ENCODE measurements at regions not wholly inside any gene's neighbourhood (a gene's known extent, or its start where the extent isn't known, plus 50 kb on each side); places are given as distances from the start of the nearest gene placed in this dataset.
A peak's percentile ranks its signal among the peaks of the same experiment; 100 is the strongest.
"Not testable (repeated sequence)": the region's sequence is repeated elsewhere in the genome, so short reads cannot be mapped to it uniquely, and the experiment has no call there.

DNA sequence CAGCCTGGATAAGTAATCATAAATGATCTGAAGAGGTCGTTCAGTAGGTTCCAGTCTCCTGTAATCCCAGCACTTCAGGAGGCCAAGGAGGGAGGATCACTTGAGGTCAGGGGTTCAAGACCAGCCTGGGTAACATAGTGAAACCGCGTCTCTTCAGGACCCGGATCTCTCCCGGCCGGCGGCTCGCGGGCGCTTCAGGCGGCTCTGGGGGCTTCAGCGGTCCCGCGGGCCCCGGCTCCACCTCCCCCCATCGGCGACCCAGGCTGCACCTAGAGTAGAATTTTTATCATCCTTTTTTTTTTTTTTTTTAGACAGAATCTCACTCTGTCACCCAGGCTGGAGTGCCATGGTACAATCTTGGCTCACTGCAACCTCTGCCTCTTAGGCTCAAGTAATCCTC lies 95.9 kb downstream of the ABCC12 start:
- DNase-seq (no peak), ATAC-seq (no peak)
- intact Hi-C loops (cut with micrococcal nuclease) = loop anchor here (10.0 kb wide), 1 partner anchor 915 kb away; the partner anchor contains the start of gene NETO2

DNA sequence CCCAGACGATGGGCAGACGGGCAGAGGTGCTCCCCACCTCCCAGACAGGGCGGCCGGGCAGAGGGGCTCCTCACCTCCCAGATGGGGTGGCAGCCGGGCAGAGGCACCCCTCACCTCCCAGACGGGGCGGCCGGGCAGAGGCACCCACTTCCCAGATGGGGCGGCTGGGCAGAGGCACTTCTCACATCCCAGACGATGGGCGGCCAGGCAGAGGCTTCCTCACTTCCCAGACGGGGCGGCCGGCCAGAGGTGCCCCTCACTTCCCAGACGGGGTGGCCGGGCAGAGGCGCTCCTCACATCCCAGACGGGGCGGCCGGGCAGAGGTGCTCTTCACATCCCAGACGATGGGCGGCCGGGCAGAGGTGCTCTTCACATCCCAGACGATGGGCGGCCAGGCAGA lies 96.6 kb downstream of the ABCC12 start:
- ATAC-seq = not testable (repeated sequence)
- intact Hi-C loops (cut with micrococcal nuclease) = loop anchor here (10.0 kb wide), 1 partner anchor 914 kb away; the partner anchor contains the start of gene NETO2

DNA sequence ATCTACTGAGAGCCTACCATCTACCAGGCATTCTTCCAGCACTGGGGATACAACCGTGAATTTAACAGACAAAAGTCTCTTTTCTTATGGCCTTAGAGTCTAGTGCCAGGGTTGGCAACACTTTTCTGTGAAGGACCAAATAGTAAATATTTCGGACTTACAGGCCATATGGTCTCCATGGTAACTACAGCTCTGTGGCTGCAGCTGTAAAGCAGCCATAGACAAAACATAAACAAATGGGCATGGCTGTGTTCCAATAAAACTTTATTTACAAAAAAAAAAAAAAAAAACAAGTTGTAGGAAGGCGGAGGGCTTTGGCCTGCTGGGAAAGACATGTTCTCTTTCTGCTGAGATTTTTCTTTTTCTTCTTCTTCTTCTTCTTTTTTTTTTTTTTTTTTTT lies 98.7 kb downstream of the ABCC12 start:
- DNase-seq = no peak
- intact Hi-C loops (cut with micrococcal nuclease) = loop anchor here (10.0 kb wide), 1 partner anchor 912 kb away; the partner anchor contains the start of gene NETO2
- ATAC-seq = no peak

More for the DNA sequence above, 96.6 kb downstream of the ABCC12 start:
- DNase-seq = not testable (repeated sequence)

DNA sequence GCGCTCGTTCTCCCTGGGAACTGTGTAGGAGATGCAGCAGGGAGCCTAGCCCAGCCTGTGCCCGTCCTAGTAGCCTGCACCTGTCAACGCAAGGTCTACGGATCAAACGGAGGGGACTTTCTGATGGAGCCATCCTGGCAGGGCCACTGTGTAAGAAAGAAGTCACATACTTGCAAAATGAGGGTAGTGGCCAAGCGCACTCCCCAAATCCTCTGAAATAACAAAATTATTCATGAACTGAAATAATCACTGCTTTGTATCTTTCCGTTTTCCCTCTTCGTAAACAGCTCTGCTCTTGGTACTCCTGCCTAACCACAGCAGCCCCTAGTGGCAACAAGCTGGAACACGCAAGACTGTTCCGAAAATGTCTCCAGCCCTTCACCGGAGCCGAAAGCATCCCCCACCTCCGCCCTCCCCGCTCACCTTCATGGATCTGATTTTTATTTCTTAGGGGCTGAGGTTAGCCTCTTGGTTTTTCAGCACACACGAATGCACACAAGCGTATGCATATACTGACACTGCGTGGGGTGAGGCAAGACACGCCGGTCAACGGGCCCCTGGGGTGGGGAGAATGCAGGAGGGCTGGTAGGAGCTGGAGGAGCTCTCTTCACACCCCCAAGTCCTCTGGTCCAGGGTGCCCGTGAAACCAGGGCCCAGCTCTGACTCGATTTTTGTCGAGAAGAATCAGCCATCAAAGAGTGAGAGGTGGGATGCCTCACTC lies 100.8 kb downstream of the ABCC12 start:
- peak; percentile 46 for DNase-seq
- intact Hi-C loops (cut with micrococcal nuclease) = loop anchor here (10.0 kb wide), 1 partner anchor 910 kb away; the partner anchor contains the start of gene NETO2
- peak; percentile 80 for ATAC-seq

DNA sequence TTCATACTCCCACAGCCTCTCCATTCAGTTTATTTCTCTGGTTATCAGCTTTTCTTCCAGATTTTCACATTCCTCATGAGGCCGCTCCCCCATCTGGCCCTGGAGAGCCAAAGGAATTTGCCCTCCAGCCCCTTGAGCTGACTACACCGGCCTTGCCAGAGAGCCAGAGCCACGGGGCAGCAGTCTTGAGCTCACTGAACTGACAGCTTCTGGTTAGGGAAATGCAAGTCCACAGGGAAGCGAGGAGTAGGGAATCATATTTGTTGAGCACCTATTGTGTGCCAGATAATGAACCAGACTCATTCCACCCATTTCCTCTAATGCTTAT lies 102.4 kb downstream of the ABCC12 start:
- ATAC-seq (no peak), DNase-seq (no peak)
- intact Hi-C loops (cut with micrococcal nuclease) = loop anchor here (10.0 kb wide), 1 partner anchor 909 kb away; the partner anchor contains the start of gene NETO2

DNA sequence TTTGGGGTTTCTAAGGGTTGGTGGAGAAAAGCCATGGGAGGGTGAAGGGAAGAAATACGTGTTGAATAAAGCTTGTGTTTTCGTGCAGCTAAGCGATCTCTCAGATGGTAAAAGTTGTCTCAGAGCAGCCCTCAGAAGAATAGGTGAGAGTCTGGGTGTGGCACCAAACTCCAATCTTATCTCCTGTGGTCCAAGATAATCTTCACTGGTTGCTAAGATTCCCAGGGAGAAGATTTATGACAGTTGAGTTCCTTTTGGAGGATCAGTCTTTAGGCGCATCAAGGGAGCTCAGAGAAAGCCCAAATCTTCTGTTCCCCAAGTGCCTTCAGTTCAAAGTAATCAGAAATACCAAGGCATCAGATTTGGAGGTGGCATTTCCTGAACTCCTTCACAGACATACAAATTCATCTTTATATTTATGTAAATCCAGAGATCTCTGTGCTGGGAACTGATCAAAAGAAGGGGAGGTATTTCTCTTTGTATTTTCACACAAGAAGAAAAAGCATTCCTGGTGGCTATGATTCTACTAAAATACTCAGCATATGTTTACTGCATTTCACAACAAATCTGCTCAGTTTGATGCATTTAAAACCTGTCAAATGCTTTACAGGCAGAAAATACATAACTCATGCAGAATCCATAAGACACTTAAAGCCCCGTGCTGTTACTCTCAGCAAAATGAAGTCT lies 102.9 kb downstream of the ABCC12 start:
- intact Hi-C loops (cut with micrococcal nuclease) = loop anchor here (10.0 kb wide), 1 partner anchor 908 kb away; the partner anchor contains the start of gene NETO2
- no peak for DNase-seq
- no peak for ATAC-seq

DNA sequence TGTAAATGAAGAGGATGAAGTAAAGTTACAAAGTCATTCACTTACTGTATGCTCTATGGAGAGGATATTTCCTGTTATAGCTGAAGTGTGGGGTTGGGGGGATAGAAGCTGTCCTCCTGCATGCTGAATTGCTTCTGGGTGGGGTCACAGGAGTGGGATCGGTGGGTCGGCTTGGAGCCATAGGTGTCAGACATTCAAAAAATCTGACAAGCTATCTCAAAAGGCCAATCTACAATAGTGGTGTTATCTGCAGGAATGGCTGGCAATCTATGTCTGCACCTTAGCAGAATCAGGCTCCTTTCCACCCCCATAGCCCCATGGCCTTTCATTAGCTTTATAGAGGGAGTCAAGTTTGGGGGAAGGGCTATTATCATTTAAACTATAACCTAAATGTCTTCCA lies 104.9 kb downstream of the ABCC12 start:
- intact Hi-C loops (cut with micrococcal nuclease) = loop anchor here (10.0 kb wide), 1 partner anchor 906 kb away; the partner anchor contains the start of gene NETO2
- DNase-seq (no peak), ATAC-seq (no peak)

DNA sequence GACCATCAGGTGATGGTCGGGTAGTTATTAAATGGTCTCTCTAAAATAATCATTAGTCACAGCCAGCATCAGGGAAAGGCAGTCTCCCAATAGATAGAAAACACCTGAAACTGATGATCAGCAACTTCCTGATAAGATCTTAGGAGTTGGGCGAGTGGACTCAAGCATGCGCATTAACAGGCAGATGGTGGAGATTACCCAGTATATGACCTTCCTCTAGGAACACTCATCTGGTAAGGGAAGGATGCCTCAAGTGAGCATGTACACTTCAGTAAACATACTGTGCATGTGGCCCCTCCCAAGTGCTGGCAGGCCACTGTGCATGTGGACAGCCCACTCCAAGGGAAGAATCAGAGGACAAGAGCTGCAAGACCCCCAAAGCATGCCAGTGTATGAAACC lies 105.9 kb downstream of the ABCC12 start:
- DNase-seq = no peak
- no peak for ATAC-seq
- intact Hi-C loops (cut with micrococcal nuclease) = loop anchor here (10.0 kb wide), 1 partner anchor 905 kb away; the partner anchor contains the start of gene NETO2

DNA sequence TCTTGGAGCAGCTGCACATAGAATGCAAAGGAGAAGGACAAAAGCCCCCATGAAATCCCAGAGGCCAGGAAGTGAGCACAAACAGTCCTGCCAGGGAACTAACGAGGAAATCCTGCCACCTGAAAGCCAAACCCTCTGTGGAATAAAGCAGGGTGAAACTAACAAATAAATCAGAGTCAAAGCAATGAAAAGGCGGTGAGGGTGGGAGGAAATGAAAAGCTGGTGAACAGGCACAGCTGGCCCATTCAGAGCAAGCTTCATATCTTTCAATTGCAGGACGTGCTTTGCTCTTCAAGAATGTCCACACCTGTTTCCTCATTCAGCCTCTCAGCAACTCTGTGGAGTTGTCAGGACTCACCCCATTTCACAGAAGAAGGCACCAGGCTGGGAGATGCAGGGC lies 108.1 kb downstream of the ABCC12 start:
- ATAC-seq = no peak
- intact Hi-C loops (cut with micrococcal nuclease) = no loop called here

DNA sequence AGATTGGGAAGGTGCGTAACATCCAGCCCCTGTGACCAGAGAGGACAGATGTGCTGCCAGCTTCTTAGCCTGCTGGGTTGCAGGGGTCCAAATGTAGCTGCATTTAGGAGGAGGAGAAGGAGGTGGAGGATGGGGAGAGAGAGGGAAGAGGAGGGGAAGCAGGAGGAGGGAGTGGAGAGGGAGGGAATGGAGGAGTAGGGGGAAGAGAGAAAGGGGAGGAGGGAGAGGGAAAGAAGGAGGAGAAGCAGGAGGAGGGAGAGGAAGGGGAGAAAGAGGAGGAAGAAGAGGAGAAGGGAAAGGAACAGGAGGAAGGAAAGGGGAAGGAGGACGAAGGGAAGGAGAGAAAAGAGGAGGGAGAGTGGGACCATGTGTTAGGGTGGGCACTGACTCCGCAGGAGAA lies 108.6 kb downstream of the ABCC12 start:
- intact Hi-C loops (cut with micrococcal nuclease) = no loop called here
- ATAC-seq = no peak
- no peak for DNase-seq

More for the DNA sequence above, 108.1 kb downstream of the ABCC12 start:
- no peak for DNase-seq

DNA sequence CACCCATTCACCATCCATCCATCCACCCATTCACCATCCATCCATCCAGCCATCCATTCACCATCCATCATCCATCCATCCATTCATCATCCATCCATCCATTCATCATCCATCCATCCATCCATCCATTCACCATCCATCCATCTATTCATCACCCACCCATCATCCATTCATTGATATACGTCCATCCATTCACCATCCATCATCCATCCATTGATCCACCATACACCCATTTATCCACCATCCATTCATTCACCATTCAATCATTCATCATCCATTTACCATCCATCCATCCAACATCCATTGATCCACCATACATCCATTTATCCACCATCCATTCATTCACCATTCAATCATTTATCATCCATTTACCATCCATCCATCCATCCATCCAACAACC lies 111.7 kb downstream of the ABCC12 start:
- no peak for DNase-seq
- ATAC-seq = no peak
- intact Hi-C loops (cut with micrococcal nuclease) = no loop called here

DNA sequence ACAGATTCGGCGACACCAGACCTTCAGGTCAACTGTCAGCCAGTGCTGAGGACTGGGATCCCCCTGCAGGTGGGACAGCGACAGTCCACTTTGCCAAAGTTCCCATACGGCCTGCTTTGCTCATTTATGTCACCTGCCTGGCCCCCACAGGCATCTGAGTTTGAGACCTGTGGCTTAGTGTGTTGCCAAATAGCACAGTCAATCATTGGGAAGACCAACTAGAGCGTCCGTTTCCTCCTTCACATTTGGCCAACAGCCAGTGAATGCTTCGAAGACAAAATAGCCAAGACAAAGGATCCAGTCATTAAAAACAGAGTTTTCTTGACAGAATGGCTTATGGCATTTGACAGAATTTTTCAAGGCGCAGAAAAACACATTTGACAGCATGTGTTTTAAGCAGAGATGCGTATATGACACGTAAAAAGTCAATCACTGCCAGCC lies 113.8 kb downstream of the ABCC12 start:
- intact Hi-C loops (cut with micrococcal nuclease) = no loop called here
- no peak for ATAC-seq
- no peak for DNase-seq

DNA sequence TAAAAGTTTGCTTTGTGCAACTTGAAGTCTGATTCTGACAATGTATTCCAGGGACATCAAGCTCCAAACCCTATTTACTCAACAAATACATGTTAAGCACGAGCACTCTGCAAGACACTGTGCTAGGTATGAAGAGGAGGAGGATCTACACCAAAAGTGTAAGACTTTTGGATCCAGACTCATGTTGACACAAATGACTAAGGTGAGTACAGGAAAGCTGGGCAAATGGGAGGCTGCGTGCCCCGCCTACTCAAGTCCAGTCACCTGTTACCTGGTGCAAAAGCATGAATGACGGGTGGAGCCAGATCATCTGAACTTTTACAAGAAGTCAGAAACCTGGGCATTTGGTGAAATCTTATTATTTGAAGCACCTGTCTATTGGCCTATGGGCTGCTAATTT lies 120.7 kb downstream of the ABCC12 start:
- intact Hi-C loops (cut with micrococcal nuclease) = no loop called here
- DNase-seq = no peak
- no peak for ATAC-seq

DNA sequence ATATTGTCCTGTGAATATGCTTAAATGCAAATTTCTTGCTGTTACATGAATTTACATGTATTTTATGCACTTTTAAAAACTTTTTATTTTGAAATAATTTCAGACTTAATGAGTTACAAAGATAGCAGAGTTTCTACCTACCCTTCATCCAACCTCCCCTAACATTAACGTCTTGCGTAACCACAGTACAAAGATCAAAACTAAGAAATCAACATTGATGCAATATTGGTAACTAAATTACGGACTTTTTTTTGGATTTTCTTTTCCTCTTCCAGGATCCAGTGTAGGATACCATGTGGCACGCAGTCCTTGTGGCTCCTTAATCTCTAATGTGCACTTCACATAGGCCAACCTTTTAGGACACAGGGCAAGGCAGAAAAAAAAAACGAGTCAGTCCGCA lies 124.9 kb downstream of the ABCC12 start:
- ATAC-seq (no peak), DNase-seq (no peak)
- intact Hi-C loops (cut with micrococcal nuclease) = no loop called here

DNA sequence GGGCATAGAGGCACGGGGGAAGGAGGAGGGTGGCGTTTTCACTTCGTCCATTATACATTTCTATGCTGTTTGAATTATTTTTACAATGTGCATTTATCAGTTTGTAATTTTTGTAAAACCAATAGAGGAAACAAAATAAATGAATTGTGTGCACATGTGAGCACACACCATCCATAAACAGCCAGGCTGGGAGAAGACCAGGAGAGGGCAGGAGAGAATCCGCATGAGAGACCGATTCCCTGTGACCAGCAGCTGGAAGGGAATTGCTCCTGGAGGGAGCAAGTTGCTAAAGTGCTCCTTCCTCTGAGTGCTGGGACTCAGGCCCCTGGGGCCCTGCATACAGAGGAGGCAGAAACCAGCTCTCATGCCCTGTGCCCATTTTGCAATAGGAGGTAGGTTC lies 126.0 kb downstream of the ABCC12 start:
- intact Hi-C loops (cut with micrococcal nuclease) = no loop called here
- ATAC-seq (no peak), DNase-seq (no peak)

DNA sequence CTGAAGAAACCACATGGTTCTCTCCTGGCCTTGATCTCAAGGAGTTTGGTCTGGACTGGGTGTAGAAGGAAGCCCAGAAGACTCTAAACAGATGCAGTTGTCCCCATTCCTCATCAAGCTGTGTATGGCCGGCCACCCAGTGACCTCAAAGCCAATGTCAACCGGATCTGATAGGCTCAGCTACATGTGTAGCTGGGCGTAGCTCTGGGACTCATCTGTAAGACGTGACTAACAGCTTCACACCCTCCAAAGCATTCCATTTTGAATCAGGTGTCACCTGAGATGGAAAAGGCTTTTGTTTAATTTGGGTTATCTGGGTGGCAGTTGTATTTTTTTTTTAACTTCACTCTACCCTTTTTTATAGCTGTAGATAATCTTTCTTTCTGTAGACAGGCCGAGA lies 130.4 kb downstream of the ABCC12 start:
- intact Hi-C loops (cut with micrococcal nuclease) = no loop called here
- no peak for DNase-seq
- no peak for ATAC-seq

DNA sequence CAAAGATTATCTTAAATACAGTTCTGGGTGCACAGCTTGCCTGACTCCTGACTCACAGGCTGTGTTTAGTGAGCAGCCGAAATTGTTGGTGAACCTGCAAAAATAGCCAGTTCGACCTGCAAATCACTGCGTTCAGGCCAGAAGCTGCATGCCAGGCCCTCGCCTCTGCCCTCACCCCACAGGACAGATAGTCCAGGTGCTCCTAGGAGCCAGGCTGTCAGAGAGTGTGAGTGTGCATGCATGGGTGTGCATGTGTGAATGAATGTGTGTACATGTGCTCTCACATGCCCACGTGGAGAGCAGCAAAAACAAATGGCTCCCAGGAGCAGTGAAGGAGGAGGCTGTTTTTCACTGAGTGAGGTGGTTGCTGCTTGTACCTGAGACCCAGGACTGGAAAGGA lies 131.8 kb downstream of the ABCC12 start:
- ATAC-seq (no peak), DNase-seq (no peak)

DNA sequence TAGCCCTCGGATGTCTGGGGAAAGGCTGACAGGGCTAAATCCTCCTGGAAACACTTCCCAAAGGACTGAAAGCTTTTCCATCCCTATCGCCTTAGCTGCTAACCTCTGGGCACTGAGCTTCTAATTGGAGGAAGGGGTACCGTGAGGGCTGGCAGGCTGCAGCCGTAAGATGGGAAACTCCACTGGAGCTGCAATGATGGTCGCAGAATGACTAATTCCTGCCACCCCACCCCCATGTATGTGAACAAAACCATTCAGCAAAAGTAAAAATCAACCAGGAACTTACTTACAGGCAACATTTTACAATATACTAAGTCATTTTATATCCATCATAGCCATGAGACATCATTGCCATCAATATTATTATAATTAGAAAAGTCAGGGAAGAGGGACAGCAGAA lies 133.3 kb downstream of the ABCC12 start:
- intact Hi-C loops (cut with micrococcal nuclease) = no loop called here
- ATAC-seq (no peak), DNase-seq (no peak)

More for the DNA sequence above, 131.8 kb downstream of the ABCC12 start:
- intact Hi-C loops (cut with micrococcal nuclease) = no loop called here

DNA sequence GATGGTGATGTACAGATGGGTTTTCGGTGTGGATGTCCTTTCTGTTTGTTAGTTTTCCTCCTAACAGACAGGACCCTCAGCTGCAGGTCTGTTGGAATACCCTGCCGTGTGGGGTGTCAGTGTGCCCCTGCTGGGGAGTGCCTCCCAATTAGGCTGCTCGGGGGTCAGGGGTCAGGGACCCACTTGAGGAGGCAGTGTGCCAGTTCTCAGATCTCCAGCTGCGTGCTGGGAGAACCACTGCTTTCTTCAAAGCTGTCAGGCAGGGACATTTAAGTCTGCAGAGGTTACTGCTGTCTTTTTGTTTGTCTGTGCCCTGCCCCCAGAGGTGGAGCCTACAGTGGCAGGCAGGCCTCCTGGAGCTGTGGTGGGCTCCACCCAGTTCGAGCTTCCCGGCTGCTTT lies 135.2 kb downstream of the ABCC12 start:
- intact Hi-C loops (cut with micrococcal nuclease); ATAC-seq; DNase-seq: not testable (repeated sequence)

DNA sequence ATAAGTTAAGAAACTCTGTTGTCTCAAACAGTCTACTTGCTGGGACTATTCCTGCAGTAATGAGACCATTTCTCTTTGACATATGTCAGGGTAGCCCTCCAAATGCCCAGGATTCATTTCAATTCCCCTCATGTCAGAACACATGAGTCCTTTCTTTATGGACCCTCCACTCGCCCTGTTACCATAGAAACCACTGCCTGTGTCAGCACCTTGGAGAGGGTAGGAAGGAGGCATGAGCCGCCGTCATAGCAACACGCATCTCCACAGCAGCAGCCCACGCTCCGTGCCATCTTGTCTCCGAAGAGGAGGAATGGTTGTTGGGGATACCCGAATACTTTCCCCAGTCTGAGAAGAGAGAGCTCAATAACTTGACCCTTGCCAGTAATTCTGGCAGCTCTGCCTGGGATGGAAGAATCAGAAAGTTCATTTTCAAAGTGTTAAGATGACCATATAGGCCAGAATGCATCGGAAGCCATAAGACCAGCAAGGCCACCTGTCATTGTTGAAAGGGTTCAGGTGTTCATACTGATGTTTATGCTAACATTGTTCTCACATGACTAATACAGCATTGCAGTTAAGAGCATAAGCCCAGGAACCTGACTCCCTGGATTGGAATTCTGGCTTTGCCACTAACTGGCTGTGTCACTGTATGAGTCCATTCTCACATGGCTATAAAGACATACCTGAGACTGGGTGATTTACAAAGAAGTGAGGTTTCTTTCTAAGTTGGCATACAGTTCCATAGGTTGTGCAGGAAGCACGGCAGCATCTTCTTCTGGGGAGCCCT lies 141.3 kb downstream of the ABCC12 start:
- DNase-seq (no peak), ATAC-seq (no peak)
- intact Hi-C loops (cut with micrococcal nuclease) = no loop called here

Measured in left ventricle myocardium superior (tissue), 1 donor.